ENCODE measurements at regions not wholly inside any gene's neighbourhood (a gene's known extent, or its start where the extent isn't known, plus 50 kb on each side); places are given as distances from the start of the nearest gene placed in this dataset.

GRCh38 chr11:38011496-38011895, 1413.5 kb upstream of the RAG2 start:
- no peaks in the 10 kb centered on the region for H3K4me1 ChIP-seq
- H3K9me3 ChIP-seq: no peaks in the 10 kb centered on the region
- no peak overlapping the region for H3K4me3 ChIP-seq
- DNase-seq (no peak), ATAC-seq (no peak)
- H3K27ac ChIP-seq: no peak overlapping the region
- TF ChIP-seq CTCF (IDR thresholded peaks at IDR 0.05): no peak
- no peaks in the 10 kb centered on the region for H3K36me3 ChIP-seq (ENCODE audit: insufficient read depth in 1 of 2, low read depth in 1 of 2)
- intact Hi-C loops (cut with DNase I): no loop called here
- H3K27me3 ChIP-seq (ENCODE audit: insufficient read depth in 3 of 3, low read length in 2 of 3): no peaks in the 10 kb centered on the region

GRCh38 chr11:38009932-38010331, 1411.9 kb upstream of the RAG2 start:
- no peak overlapping the region for H3K27ac ChIP-seq
- no peaks in the 10 kb centered on the region for H3K4me1 ChIP-seq
- intact Hi-C loops (cut with DNase I): no loop called here
- no peaks in the 10 kb centered on the region for H3K27me3 ChIP-seq (ENCODE audit: insufficient read depth in 3 of 3, low read length in 2 of 3)
- H3K9me3 ChIP-seq: no peaks in the 10 kb centered on the region
- 92 to 100% (median 95%) methylated on average over 1 of the region's 1 CpG for WGBS, 3 donors
- ATAC-seq (no peak), DNase-seq (no peak)
- H3K4me3 ChIP-seq: no peak overlapping the region
- no peak for TF ChIP-seq CTCF (IDR thresholded peaks at IDR 0.05)
- H3K36me3 ChIP-seq (ENCODE audit: insufficient read depth in 1 of 2, low read depth in 1 of 2): no peaks in the 10 kb centered on the region

GRCh38 chr11:38006466-38006865, 1408.4 kb upstream of the RAG2 start:
- no peaks in the 10 kb centered on the region for H3K36me3 ChIP-seq (ENCODE audit: insufficient read depth in 1 of 2, low read depth in 1 of 2)
- no peak overlapping the region for H3K4me3 ChIP-seq
- H3K27me3 ChIP-seq (ENCODE audit: insufficient read depth in 3 of 3, low read length in 2 of 3): no peaks in the 10 kb centered on the region
- H3K27ac ChIP-seq: no peak overlapping the region
- no peaks in the 10 kb centered on the region for H3K4me1 ChIP-seq
- ATAC-seq (no peak), DNase-seq (no peak)
- intact Hi-C loops (cut with DNase I): no loop called here
- no peaks in the 10 kb centered on the region for H3K9me3 ChIP-seq
- TF ChIP-seq CTCF (IDR thresholded peaks at IDR 0.05): no peak

GRCh38 chr11:38005597-38005996, 1407.6 kb upstream of the RAG2 start:
- WGBS, 3 donors: 42 to 59% (median 54%) methylated on average over 2 of the region's 2 CpGs
- H3K27me3 ChIP-seq (ENCODE audit: insufficient read depth in 3 of 3, low read length in 2 of 3): no peaks in the 10 kb centered on the region
- ATAC-seq (no peak), DNase-seq (no peak)
- H3K4me1 ChIP-seq: no peaks in the 10 kb centered on the region
- no peak overlapping the region for H3K4me3 ChIP-seq
- no peaks in the 10 kb centered on the region for H3K9me3 ChIP-seq
- no peak overlapping the region for H3K27ac ChIP-seq
- TF ChIP-seq CTCF (IDR thresholded peaks at IDR 0.05): no peak
- H3K36me3 ChIP-seq (ENCODE audit: insufficient read depth in 1 of 2, low read depth in 1 of 2): no peaks in the 10 kb centered on the region
- intact Hi-C loops (cut with DNase I): no loop called here

- intact Hi-C loops (cut with DNase I): no loop called here
- H3K4me1 ChIP-seq: no peaks in the 10 kb centered on the region
- H3K9me3 ChIP-seq: no peaks in the 10 kb centered on the region
- TF ChIP-seq CTCF (IDR thresholded peaks at IDR 0.05): no peak
- WGBS, 3 donors: 69 to 85% (median 82%) methylated on average over 3 of the region's 3 CpGs
- no peak overlapping the region for H3K27ac ChIP-seq
- ATAC-seq: no peak
- no peak overlapping the region for H3K4me3 ChIP-seq
- H3K36me3 ChIP-seq (ENCODE audit: insufficient read depth in 1 of 2, low read depth in 1 of 2): no peaks in the 10 kb centered on the region
- no peak for DNase-seq
- no peaks in the 10 kb centered on the region for H3K27me3 ChIP-seq (ENCODE audit: insufficient read depth in 3 of 3, low read length in 2 of 3)
Observed at GRCh38 chr11:37999171-37999570, 1401.1 kb upstream of the RAG2 start.

Data from psoas muscle (tissue), 7 donors.